HG03175 (cell line): ENCODE measurements at regions not wholly inside any gene's neighbourhood (a gene's known extent, or its start where the extent isn't known, plus 50 kb on each side); places are given as distances from the start of the nearest gene placed in this dataset.
"Not testable (repeated sequence)": the region's sequence is repeated elsewhere in the genome, so short reads cannot be mapped to it uniquely, and the experiment has no call there.

ENCODE experiments used
- ATAC-seq: cut with Tn5 transposase; IDR thresholded peaks from one replicate; pipeline ENCODE4 v1.9.1; 2021; ENCODE audit warnings: mild to moderate bottlenecking, moderate library complexity; ENCODE audit not compliant: unreplicated experiment

DNA sequence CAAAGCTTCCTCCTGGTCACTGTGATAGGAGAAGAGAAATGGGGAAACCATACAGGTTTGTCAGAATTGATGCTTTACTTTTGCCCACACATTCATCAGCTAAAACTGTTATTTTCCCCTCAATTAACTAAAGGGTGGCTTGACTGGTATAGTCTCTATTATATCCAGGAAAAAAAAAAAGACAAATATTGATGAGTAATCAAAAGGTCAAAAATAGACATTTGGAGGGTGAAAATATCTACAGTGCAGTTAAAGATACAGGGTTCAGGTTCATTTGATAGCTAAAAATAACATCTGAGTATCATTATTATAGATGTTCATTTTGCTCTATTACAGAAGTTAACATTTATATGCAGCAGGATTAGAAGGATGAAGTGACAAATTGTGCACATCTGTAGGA, 577.6 kb upstream of the FAM98A start:
- no peak for ATAC-seq

DNA sequence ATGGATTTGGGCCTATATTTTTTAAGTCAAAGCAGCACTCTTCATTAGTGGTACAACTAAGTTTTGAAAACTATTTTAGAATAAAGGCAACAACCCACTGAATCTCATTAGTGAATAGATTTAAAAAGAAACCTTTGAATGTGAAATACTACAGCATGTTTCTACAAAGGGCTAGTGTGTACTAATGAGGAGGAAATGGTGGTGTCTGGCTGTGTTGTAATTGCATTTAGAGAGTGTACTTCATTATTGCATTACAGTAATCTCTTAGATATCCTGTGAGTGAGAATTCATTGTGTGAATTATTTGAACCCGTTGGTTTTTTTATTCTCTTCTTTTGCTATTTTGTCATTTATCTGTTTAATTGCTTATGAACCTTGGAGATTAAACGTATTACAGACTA, 575.4 kb upstream of the FAM98A start:
- ATAC-seq, result no peak

DNA sequence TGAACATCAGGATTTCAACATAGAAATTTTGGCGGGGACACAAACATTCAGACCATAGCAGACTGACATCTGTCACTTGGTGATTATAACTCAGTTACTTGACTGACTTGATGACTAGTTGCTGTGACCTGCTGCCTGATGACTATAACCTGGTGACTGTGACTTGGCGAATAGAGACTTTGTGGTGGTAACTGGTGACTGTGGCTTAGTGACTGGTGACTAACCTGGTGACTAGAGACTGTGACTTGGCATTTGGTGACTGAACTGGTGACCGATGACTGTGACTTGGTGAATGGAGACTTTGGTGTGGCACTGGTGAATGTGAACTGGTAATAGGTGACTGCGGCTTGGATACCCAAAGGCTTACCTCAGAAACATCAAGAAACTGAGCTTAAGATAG, 563.1 kb upstream of the FAM98A start:
- no peak for ATAC-seq

GRCh38 chr2:34161549-34161948, 562.5 kb upstream of the FAM98A start:
- no peak for ATAC-seq

GRCh38 chr2:34159901-34160300, 560.8 kb upstream of the FAM98A start:
- ATAC-seq, result no peak

GRCh38 chr2:34153484-34153883, 554.4 kb upstream of the FAM98A start:
- ATAC-seq, result no peak

GRCh38 chr2:34147780-34148179, 548.7 kb upstream of the FAM98A start:
- ATAC-seq, result no peak

DNA sequence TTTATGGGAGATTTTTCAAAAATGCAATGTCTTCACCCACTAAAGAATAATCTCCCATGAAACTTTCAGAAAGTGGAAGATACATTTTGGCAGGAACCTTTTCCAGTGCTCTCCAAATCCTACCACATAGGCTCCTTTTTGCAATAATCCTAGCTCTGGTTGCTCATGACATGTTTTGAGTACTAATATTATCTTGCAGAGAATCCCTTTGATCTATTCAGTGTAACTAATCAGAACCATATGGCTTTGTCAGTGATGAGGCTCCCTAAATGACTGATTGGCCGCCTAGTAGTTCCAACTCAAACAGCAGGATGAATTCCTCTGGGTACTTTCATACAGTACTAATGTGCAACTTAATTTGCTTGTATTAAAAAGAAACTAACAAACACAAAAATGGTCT, 544.0 kb upstream of the FAM98A start:
- no peak for ATAC-seq

DNA sequence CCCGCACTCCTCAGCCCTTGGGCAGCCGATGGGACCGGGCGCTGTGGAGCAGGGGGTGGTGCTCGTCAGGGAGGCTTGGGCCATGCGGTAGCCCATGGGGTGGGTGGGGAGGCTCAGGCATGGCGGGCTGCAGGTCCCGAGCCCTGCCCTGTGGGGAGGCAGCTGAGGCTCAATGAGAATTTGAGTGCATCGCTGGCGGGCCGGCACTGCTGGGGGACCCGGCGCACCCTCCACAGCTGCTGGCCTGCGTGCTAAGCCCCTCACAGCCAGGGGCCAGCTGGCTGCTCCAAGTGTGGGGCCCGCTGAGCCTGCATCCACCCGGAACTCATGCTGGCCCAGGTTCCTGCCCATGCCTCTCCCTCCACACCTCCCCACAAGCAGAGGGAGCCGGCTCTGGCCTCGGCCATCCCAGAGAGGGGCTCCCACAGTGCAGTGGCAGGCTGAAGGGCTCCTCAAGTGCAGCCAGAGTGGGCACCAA, 543.5 kb upstream of the FAM98A start:
- not testable (repeated sequence) for ATAC-seq

DNA sequence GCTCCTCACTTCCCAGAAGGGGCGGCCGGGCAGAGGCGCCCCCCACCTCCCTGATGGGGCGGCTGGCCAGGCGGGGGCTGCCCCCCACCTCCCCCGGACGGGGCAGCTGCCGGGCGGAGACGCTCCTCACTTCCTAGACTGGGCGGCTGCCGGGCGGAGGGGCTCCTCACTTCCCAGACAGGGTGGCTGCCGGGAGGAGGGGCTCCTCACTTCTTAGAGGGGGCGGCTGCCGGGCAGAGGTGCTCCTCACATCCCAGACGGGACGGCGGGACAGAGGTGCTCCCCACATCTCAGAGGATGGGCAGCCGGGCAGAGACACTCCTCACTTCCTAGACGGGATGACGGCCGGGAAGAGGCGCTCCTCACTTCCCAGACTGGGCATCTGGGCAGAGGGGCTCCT, 534.0 kb upstream of the FAM98A start:
- ATAC-seq, result not testable (repeated sequence)

- ATAC-seq, result no peak
These were observed 527.2 kb upstream of the FAM98A start for GRCh38 chr2:34126279-34126678.

GRCh38 chr2:34123996-34124785, 525.1 kb upstream of the FAM98A start:
- no peak for ATAC-seq

GRCh38 chr2:34121076-34121475, 522.0 kb upstream of the FAM98A start:
- ATAC-seq, result no peak

- no peak for ATAC-seq
These were observed 516.0 kb upstream of the FAM98A start for GRCh38 chr2:34115076-34115475.

GRCh38 chr2:34112161-34112560, 513.1 kb upstream of the FAM98A start:
- no peak for ATAC-seq

DNA sequence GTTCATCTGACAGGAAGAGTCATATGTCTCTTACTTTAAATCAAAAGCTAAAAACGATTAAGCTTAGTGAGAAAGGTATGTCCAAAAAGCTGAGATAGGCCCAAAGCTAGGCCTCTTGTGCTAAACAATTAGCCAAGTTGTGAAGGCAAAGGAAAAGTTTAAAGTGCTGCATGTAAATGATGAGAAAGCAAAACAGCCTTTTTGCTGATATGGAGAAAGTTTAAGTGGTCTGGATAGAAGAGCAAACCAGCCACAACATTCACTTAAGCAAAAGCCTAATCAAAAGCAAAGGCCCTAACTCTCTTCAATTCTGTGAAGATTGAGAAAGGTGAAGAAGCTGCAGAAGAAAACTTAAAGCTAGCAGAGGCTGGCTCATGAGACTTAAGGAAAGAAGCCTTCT, 511.3 kb upstream of the FAM98A start:
- no peak for ATAC-seq

DNA sequence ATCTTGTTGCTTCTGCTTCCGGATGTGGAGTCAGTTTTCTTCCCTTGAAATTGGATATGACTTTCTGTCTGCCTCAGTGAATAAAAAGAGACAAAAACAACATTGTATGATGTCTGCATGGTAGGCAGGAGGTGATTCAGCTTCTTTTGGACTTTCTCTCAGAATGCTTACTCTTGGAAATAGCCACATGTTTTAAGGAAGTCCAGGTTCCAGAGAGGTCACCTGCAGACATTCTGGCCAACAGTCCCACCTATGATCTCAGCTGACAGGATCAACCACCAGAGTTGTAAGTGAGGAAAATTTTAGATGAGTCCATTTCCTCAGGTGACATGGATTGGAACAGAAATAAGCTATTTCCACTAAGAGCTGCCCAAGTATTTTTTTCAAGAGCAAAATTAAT, 508.7 kb upstream of the FAM98A start:
- no peak for ATAC-seq

DNA sequence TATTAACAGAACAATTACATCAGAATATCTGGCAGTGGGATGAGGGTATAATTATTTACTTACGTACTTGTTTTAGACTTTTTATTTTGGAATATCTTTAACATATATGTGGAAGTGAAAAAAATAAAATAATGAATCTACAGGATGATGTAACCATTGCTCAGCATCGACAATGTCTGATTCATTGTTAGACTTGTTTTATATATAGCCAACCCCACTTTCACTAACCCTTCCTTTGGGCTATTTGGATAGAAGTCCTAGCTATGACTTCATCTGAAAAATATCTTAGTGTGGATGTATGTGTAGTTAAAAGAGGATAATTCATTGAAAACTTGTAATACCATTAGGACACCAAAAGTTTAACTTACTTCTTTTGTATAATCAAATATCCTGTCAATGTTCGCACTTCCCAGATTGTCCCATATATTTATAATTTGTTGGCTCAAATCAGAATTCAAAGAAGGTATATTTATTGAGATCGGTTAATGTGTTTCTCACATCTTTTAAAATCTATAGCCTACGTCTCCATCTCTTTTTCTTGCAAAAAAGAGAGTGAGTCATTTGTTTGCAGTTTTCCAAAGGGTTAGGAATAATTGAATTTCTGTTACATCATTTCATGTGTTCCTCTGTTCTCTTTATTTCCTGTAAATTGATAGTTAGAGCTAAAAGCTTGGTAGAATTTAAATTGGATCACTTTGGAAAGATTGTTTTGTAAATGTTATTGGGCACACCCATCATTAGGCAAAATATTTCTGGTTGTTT, 506.1 kb upstream of the FAM98A start:
- no peak for ATAC-seq

GRCh38 chr2:34104601-34105000, 505.5 kb upstream of the FAM98A start:
- ATAC-seq, result no peak

DNA sequence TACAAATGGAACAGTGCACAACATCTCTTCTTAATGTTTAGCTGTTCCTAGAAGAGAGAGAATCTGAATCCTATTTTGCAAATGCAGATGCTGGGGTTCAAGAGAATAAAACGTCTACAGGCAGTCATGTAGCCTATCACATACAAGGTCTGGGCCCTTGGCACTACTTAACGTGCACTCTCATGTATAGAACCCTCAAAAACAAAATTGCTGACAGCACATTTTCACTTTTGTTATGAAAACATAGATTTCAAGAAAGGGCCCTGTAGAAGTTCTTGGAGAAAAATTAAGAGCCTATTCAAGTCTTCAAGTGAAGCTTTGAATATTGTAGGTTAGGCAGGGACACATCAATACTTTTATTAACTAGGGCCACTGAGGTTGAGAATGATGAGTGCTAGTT, 504.3 kb upstream of the FAM98A start:
- ATAC-seq, result no peak

DNA sequence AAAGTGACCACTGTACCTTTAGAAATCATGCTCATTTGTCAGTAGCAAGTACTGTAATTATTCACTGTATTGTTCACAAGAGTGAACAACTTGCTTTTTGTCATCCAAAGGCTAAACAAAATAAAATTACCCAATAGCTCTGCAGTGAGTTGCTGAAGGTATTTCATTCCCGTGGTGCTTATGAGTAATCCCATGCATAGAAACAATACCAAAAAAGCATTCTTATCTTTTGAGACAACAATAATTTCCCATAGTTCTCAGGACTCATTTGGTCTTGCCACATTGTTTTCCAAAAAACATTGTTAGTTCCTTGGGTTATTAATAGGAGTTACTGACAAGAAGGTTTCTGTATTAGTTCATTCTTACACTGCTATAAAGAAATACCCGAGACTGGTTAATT, 503.2 kb upstream of the FAM98A start:
- no peak for ATAC-seq

DNA sequence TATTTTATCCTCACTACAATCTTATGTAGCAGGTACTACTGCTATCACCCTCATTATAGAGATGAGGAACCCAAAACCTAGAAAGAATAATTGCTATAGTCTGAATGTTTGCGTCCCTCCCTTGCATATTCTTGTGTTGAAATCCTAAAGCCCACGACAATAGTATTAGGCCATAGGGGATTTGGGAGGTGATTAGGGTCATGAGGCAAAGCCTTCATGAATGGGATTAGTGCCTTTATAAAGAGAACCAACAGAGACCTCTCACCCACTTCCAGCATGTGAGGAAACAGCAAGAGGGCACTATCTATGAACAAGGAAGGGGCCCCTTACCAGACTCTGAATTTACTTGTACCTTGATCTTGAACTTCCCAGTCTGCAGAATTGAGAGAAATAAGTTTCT, 500.3 kb upstream of the FAM98A start:
- no peak for ATAC-seq
